Stimulated activated CD4-positive, alpha-beta T cell treated with anti-CD3 and anti-CD28 coated beads, Interleukin-12 subunit alpha, Interleukin-12 subunit beta, amount 100 ng/mL, for 48 hours (primary cell): ENCODE measurements at regions not wholly inside any gene's neighbourhood (a gene's known extent, or its start where the extent isn't known, plus 50 kb on each side); places are given as distances from the start of the nearest gene placed in this dataset.

Experiments
- DNase-seq, 3 donors: peaks; one replicate each; pipeline ENCODE4 v3.0.0-alpha.2; 2020; ENCODE audit warnings: low read depth in 2 of 3, low spot score in 1 of 3

GRCh38 chr13:27367570-27367969 is 56.8 kb upstream of the GTF3A start:
- DNase-seq: no peak

GRCh38 chr13:27370305-27370872 is 54.0 kb upstream of the GTF3A start:
- no peak for DNase-seq

- DNase-seq: no peak
These were observed 52.5 kb upstream of the GTF3A start for GRCh38 chr13:27371932-27372331.

GRCh38 chr13:27372896-27373295 is 51.5 kb upstream of the GTF3A start:
- no peak for DNase-seq

GRCh38 chr13:27374126-27374613 is 50.2 kb upstream of the GTF3A start:
- no peak for DNase-seq
